Astrocyte of the spinal cord (primary cell): ENCODE measurements at regions not wholly inside any gene's neighbourhood (a gene's known extent, or its start where the extent isn't known, plus 50 kb on each side); places are given as distances from the start of the nearest gene placed in this dataset.
A peak's percentile ranks its signal among the peaks of the same experiment; 100 is the strongest.

Experiments used
- DNase-seq: peaks from one replicate; pipeline ENCODE4 v3.0.0; 2011; ENCODE audit warnings: low read depth, low spot score
- H3K4me3 ChIP-seq: 2 replicates; pipeline ENCODE4 v1.5.1; 2011; ENCODE audit warnings: low read depth, mild to moderate bottlenecking, low read length, moderate library complexity
- CTCF ChIP-seq: IDR thresholded peaks from 2 replicates; pipeline ENCODE4 v1.5.1; 2012; ENCODE audit warnings: low read depth, mild to moderate bottlenecking, low read length, inconsistent platforms
- in situ Hi-C: cut with HindIII; loops from 2 replicates; pipeline ENCODE4 v1.10.0; 2017; ENCODE audit warnings: low sequenced_read_pairs

GRCh38 chr10:78260141-78260540, 226.5 kb downstream of the RPS24 start:
- no peak for TF ChIP-seq CTCF
- no peak for DNase-seq
- in situ Hi-C loops = no loop called here
- H3K4me3 ChIP-seq = no peak overlapping the region

- no peak overlapping the region for H3K4me3 ChIP-seq
- in situ Hi-C loops = no loop called here
- TF ChIP-seq CTCF = no peak
- DNase-seq = no peak
Observed at GRCh38 chr10:78260680-78261079, 227.0 kb downstream of the RPS24 start.

GRCh38 chr10:78261291-78261690, 227.6 kb downstream of the RPS24 start:
- TF ChIP-seq CTCF = no peak
- no peak overlapping the region for H3K4me3 ChIP-seq
- in situ Hi-C loops = no loop called here
- no peak for DNase-seq

DNA sequence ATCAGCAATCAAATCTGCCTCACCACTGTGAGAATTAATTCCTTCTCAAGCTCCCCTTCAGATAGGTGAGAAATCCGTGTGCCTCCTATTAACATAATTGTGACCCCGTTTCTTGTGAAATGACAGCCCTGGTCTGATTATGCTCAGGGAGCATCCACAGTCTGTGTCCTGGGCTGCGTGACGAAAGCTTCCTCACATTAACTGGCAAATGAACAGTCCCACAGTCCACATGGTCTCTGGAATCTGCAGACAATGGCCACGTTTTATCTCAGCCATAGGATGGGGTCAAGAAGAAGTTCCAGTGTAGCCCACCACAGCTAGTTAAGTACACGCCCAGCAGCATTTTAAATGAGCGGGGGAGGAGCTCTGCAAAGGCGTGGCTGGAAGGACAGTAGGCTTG, 229.2 kb downstream of the RPS24 start:
- no peak for TF ChIP-seq CTCF
- no peak for DNase-seq
- no peak overlapping the region for H3K4me3 ChIP-seq
- in situ Hi-C loops = no loop called here

GRCh38 chr10:78263521-78263988, 229.9 kb downstream of the RPS24 start:
- TF ChIP-seq CTCF = no peak
- no peak overlapping the region for H3K4me3 ChIP-seq
- peak; percentile 49 for DNase-seq
- in situ Hi-C loops = no loop called here

DNA sequence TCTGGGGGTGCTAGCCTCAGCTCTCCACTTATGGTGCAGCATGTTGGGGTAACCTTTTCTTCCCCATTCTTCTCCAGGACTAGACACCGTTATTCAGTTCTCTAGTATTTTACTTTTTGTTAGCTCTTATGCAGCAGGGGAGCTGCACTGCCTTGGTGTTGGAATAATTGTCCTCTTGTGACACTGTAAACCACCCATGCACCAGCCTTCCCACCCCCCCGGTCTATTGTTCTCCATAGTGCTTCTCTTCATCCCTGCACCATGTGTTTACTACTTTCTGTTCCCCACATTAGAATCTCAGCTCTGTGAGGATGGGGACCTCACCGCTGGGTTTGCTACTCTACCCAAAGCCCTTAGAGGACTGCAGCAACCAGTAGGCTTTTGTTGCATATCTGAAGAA, 230.7 kb downstream of the RPS24 start:
- in situ Hi-C loops = no loop called here
- H3K4me3 ChIP-seq = no peak overlapping the region
- TF ChIP-seq CTCF = no peak
- DNase-seq = no peak

DNA sequence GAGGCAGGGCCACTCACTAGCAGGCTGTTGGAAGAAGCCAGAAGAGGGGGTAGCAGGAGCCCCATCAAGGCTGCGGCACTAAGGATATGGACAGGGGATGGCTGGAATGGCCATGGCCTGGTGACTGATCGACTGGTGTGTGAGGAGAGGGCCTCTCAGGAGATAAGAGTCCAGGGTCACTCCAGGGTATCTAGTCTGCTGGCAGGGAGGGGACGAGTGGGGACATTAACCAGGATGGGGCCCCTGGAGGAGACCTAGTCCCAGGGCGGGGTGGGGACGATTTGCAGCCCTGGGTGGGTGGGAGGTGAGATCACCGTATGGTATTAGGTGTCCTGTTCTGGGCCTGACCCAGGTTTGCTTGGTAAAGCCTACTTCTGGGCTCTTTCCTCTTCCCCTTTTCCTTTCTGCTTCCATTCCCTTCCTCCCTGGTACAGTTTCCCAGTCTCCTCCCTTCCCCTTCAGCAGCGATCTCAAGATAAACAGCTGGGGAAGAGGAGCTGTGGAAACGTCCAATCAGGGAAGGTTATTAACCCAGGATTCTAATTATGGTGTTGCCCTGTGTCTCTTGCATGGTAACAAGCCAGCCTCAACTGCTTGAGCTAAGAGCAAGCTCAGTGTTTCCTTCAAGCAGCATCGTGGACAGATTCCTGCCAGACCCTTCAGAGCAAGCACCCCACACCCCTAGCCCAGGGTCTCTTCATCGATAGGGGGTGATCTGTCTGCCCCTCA, 233.2 kb downstream of the RPS24 start:
- no peak for TF ChIP-seq CTCF
- H3K4me3 ChIP-seq = no peak overlapping the region
- no peak for DNase-seq
- in situ Hi-C loops = no loop called here
